ENCODE measurements at regions not wholly inside any gene's neighbourhood (a gene's known extent, or its start where the extent isn't known, plus 50 kb on each side); places are given as distances from the start of the nearest gene placed in this dataset.
"Not testable (repeated sequence)": the region's sequence is repeated elsewhere in the genome, so short reads cannot be mapped to it uniquely, and the experiment has no call there.

- not testable (repeated sequence) for H3K9ac ChIP-seq (ENCODE audit: low read length); H4K91ac ChIP-seq (ENCODE audit: low read depth, low read length); H2AK5ac ChIP-seq (ENCODE audit: low read length); H2BK5ac ChIP-seq (ENCODE audit: low read depth, low read length, poor library complexity); H3K4me1 ChIP-seq (ENCODE audit: control insufficient read depth in 1 of 2, insufficient read depth in 2 of 2, low read length in 2 of 2); H3K14ac ChIP-seq (ENCODE audit: low read length); H2BK120ac ChIP-seq (ENCODE audit: insufficient read depth, low read length, poor library complexity); H3K4ac ChIP-seq (ENCODE audit: low read depth, low read length); H3K27ac ChIP-seq (ENCODE audit: low read depth, low read length); H3K4me3 ChIP-seq (ENCODE audit: low read depth, low read length); H2BK12ac ChIP-seq (ENCODE audit: low read length); H3K9me3 ChIP-seq (ENCODE audit: insufficient read depth, low read depth, low read length); H3K23ac ChIP-seq (ENCODE audit: low read length); H3K36me3 ChIP-seq (ENCODE audit: control insufficient read depth in 1 of 2, insufficient read depth in 2 of 2, low read length in 2 of 2); H4K12ac ChIP-seq (ENCODE audit: low read depth, low read length); H3K18ac ChIP-seq (ENCODE audit: low read length); H3K4me2 ChIP-seq (ENCODE audit: low read length); H4K8ac ChIP-seq (ENCODE audit: low read depth, low read length); H3K79me1 ChIP-seq (ENCODE audit: low read length); DNase-seq; H3K27me3 ChIP-seq (ENCODE audit: insufficient read depth, low read length); H3K79me2 ChIP-seq (ENCODE audit: control insufficient read depth, insufficient read depth, low read length, poor library complexity); H2AFZ ChIP-seq (ENCODE audit: insufficient read depth, low read length, poor library complexity)
- no CpG with 5 or more reads among the region's 2 CpGs for WGBS (ENCODE audit: extremely low coverage, insufficient coverage, insufficient read length)
Observed at GRCh38 chr5:100101466-100101865, 433.7 kb upstream of the FAM174A start.

- H3K27me3 ChIP-seq (ENCODE audit: insufficient read depth, low read length); H3K36me3 ChIP-seq (ENCODE audit: control insufficient read depth in 1 of 2, insufficient read depth in 2 of 2, low read length in 2 of 2); H3K27ac ChIP-seq (ENCODE audit: low read depth, low read length): not testable (repeated sequence)
Observed at GRCh38 chr5:100096328-100096727, 438.8 kb upstream of the FAM174A start.

GRCh38 chr5:100080703-100081102, 454.5 kb upstream of the FAM174A start:
- not testable (repeated sequence) for H3K36me3 ChIP-seq (ENCODE audit: control insufficient read depth in 1 of 2, insufficient read depth in 2 of 2, low read length in 2 of 2); H2BK5ac ChIP-seq (ENCODE audit: low read depth, low read length, poor library complexity); H2AK5ac ChIP-seq (ENCODE audit: low read length); H3K14ac ChIP-seq (ENCODE audit: low read length); H3K27ac ChIP-seq (ENCODE audit: low read depth, low read length); H2AFZ ChIP-seq (ENCODE audit: insufficient read depth, low read length, poor library complexity); H4K12ac ChIP-seq (ENCODE audit: low read depth, low read length); H3K4me1 ChIP-seq (ENCODE audit: control insufficient read depth in 1 of 2, insufficient read depth in 2 of 2, low read length in 2 of 2); H2BK120ac ChIP-seq (ENCODE audit: insufficient read depth, low read length, poor library complexity); H3K4me3 ChIP-seq (ENCODE audit: low read depth, low read length); H3K23ac ChIP-seq (ENCODE audit: low read length); H3K79me2 ChIP-seq (ENCODE audit: control insufficient read depth, insufficient read depth, low read length, poor library complexity); H3K27me3 ChIP-seq (ENCODE audit: insufficient read depth, low read length); H3K79me1 ChIP-seq (ENCODE audit: low read length); H3K4ac ChIP-seq (ENCODE audit: low read depth, low read length); H3K9ac ChIP-seq (ENCODE audit: low read length); H2BK12ac ChIP-seq (ENCODE audit: low read length); H3K9me3 ChIP-seq (ENCODE audit: insufficient read depth, low read depth, low read length); H3K4me2 ChIP-seq (ENCODE audit: low read length); H4K91ac ChIP-seq (ENCODE audit: low read depth, low read length); H3K18ac ChIP-seq (ENCODE audit: low read length); H4K8ac ChIP-seq (ENCODE audit: low read depth, low read length)
- WGBS (ENCODE audit: extremely low coverage, insufficient coverage, insufficient read length), result no CpG with 5 or more reads among the region's 3 CpGs
- peak in 1 of 2 donors; percentile 44 for DNase-seq

More at GRCh38 chr5:100096328-100096727, 438.8 kb upstream of the FAM174A start:
- not testable (repeated sequence) for H3K4me3 ChIP-seq (ENCODE audit: low read depth, low read length); H4K8ac ChIP-seq (ENCODE audit: low read depth, low read length); H2BK12ac ChIP-seq (ENCODE audit: low read length); H3K14ac ChIP-seq (ENCODE audit: low read length); H3K79me2 ChIP-seq (ENCODE audit: control insufficient read depth, insufficient read depth, low read length, poor library complexity); DNase-seq; H4K12ac ChIP-seq (ENCODE audit: low read depth, low read length); H3K4ac ChIP-seq (ENCODE audit: low read depth, low read length); H2BK120ac ChIP-seq (ENCODE audit: insufficient read depth, low read length, poor library complexity); H3K4me1 ChIP-seq (ENCODE audit: control insufficient read depth in 1 of 2, insufficient read depth in 2 of 2, low read length in 2 of 2); H3K9me3 ChIP-seq (ENCODE audit: insufficient read depth, low read depth, low read length); H3K23ac ChIP-seq (ENCODE audit: low read length); H2AFZ ChIP-seq (ENCODE audit: insufficient read depth, low read length, poor library complexity); H4K91ac ChIP-seq (ENCODE audit: low read depth, low read length); H3K79me1 ChIP-seq (ENCODE audit: low read length); H3K18ac ChIP-seq (ENCODE audit: low read length); H3K4me2 ChIP-seq (ENCODE audit: low read length); H2BK5ac ChIP-seq (ENCODE audit: low read depth, low read length, poor library complexity); H2AK5ac ChIP-seq (ENCODE audit: low read length); H3K9ac ChIP-seq (ENCODE audit: low read length)

GRCh38 chr5:100079163-100079562, 456.0 kb upstream of the FAM174A start:
- not testable (repeated sequence) for H3K18ac ChIP-seq (ENCODE audit: low read length); H4K8ac ChIP-seq (ENCODE audit: low read depth, low read length); H2AFZ ChIP-seq (ENCODE audit: insufficient read depth, low read length, poor library complexity); H3K14ac ChIP-seq (ENCODE audit: low read length); H3K27me3 ChIP-seq (ENCODE audit: insufficient read depth, low read length); H3K4me3 ChIP-seq (ENCODE audit: low read depth, low read length); H2BK12ac ChIP-seq (ENCODE audit: low read length); H4K12ac ChIP-seq (ENCODE audit: low read depth, low read length); H4K91ac ChIP-seq (ENCODE audit: low read depth, low read length); H3K36me3 ChIP-seq (ENCODE audit: control insufficient read depth in 1 of 2, insufficient read depth in 2 of 2, low read length in 2 of 2); H3K23ac ChIP-seq (ENCODE audit: low read length); H2BK5ac ChIP-seq (ENCODE audit: low read depth, low read length, poor library complexity); H3K27ac ChIP-seq (ENCODE audit: low read depth, low read length); H3K9ac ChIP-seq (ENCODE audit: low read length); H3K4me2 ChIP-seq (ENCODE audit: low read length); H3K4me1 ChIP-seq (ENCODE audit: control insufficient read depth in 1 of 2, insufficient read depth in 2 of 2, low read length in 2 of 2); H3K79me1 ChIP-seq (ENCODE audit: low read length); DNase-seq; H3K4ac ChIP-seq (ENCODE audit: low read depth, low read length); H2BK120ac ChIP-seq (ENCODE audit: insufficient read depth, low read length, poor library complexity); H3K9me3 ChIP-seq (ENCODE audit: insufficient read depth, low read depth, low read length); H3K79me2 ChIP-seq (ENCODE audit: control insufficient read depth, insufficient read depth, low read length, poor library complexity); H2AK5ac ChIP-seq (ENCODE audit: low read length)
- no CpG with 5 or more reads among the region's 1 CpG for WGBS (ENCODE audit: extremely low coverage, insufficient coverage, insufficient read length)
